ENCODE measurements at regions not wholly inside any gene's neighbourhood (a gene's known extent, or its start where the extent isn't known, plus 50 kb on each side); places are given as distances from the start of the nearest gene placed in this dataset.

DNA sequence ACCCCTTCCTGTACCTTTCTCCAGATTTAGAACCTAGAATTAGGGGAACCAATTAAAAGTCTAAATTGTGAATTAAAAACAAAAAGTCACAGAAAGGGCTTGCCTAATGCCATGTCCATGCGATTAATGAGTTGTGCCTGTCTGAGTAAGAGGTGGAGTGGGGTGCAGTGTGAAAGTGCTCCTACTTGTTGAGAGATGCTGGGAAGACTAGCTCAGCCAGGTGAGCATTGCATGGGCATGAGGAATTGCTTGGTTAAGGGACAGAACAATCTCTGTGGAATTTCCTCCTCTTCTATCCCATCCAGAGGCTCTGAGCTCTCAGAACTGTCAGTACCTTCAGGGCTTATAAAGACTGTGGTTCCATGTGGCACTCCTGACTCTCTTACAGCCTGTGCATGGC lies 159.0 kb upstream of the UBL3 start:
- POLR2A ChIA-PET, result no interaction called here
- Histone ChIP-seq H3K36me3 (ENCODE audit: control insufficient read depth, insufficient read depth, low read length) (no peaks in the 10 kb centered on the region), H3K9me3 (ENCODE audit: control insufficient read depth, insufficient read depth, low read depth, low read length) (no peaks in the 10 kb centered on the region), H3K4me1 (ENCODE audit: control insufficient read depth, insufficient read depth, low read length) (no peaks in the 10 kb centered on the region), H3K27me3 (ENCODE audit: control insufficient read depth, insufficient read depth, low read length) (peaks cover 3% of the 10 kb centered on the region; the same call in 1 of the 2 replicates), H3K27ac (ENCODE audit: low read length) (no peak overlapping the region), H3K4me3 (ENCODE audit: low read depth in 2 of 2, low read length in 2 of 2) (no peak overlapping the region)
- ATAC-seq (no peak), DNase-seq (ENCODE audit: low read depth, low spot score) (no peak)
- intact Hi-C loops (cut with micrococcal nuclease; ENCODE audit: unreplicated experiment) (no loop called here), in situ Hi-C loops (cut with HindIII; ENCODE audit: low pct_unique_long_range_greater_than_20kb, low sequenced_read_pairs) (no loop called here)
- no TSS peak for BruUV-seq (replicated peaks)
- TF ChIP-seq TCF7L2 (IDR thresholded peaks at IDR 0.05; ENCODE audit: low read depth, low read length) (no peak), SIN3A (IDR thresholded peaks at IDR 0.05; ENCODE audit: borderline replicate concordance, insufficient read depth, low read depth, low read length) (no peak), POLR2AphosphoS5 (IDR thresholded peaks at IDR 0.05; ENCODE audit: low read depth, low read length) (no peak)
- TF ChIP-seq, protein P1, sequence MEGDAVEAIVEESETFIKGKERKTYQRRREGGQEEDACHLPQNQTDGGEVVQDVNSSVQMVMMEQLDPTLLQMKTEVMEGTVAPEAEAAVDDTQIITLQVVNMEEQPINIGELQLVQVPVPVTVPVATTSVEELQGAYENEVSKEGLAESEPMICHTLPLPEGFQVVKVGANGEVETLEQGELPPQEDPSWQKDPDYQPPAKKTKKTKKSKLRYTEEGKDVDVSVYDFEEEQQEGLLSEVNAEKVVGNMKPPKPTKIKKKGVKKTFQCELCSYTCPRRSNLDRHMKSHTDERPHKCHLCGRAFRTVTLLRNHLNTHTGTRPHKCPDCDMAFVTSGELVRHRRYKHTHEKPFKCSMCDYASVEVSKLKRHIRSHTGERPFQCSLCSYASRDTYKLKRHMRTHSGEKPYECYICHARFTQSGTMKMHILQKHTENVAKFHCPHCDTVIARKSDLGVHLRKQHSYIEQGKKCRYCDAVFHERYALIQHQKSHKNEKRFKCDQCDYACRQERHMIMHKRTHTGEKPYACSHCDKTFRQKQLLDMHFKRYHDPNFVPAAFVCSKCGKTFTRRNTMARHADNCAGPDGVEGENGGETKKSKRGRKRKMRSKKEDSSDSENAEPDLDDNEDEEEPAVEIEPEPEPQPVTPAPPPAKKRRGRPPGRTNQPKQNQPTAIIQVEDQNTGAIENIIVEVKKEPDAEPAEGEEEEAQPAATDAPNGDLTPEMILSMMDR (IDR thresholded peaks at IDR 0.05), result no peak
- TF ChIP-seq, protein P2, sequence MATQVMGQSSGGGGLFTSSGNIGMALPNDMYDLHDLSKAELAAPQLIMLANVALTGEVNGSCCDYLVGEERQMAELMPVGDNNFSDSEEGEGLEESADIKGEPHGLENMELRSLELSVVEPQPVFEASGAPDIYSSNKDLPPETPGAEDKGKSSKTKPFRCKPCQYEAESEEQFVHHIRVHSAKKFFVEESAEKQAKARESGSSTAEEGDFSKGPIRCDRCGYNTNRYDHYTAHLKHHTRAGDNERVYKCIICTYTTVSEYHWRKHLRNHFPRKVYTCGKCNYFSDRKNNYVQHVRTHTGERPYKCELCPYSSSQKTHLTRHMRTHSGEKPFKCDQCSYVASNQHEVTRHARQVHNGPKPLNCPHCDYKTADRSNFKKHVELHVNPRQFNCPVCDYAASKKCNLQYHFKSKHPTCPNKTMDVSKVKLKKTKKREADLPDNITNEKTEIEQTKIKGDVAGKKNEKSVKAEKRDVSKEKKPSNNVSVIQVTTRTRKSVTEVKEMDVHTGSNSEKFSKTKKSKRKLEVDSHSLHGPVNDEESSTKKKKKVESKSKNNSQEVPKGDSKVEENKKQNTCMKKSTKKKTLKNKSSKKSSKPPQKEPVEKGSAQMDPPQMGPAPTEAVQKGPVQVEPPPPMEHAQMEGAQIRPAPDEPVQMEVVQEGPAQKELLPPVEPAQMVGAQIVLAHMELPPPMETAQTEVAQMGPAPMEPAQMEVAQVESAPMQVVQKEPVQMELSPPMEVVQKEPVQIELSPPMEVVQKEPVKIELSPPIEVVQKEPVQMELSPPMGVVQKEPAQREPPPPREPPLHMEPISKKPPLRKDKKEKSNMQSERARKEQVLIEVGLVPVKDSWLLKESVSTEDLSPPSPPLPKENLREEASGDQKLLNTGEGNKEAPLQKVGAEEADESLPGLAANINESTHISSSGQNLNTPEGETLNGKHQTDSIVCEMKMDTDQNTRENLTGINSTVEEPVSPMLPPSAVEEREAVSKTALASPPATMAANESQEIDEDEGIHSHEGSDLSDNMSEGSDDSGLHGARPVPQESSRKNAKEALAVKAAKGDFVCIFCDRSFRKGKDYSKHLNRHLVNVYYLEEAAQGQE (IDR thresholded peaks at IDR 0.05; ENCODE audit: insufficient read depth in 1 of 2, low read depth in 2 of 2, low read length in 1 of 2), result no peak
- CTCF ChIA-PET, result no interaction called here

DNA sequence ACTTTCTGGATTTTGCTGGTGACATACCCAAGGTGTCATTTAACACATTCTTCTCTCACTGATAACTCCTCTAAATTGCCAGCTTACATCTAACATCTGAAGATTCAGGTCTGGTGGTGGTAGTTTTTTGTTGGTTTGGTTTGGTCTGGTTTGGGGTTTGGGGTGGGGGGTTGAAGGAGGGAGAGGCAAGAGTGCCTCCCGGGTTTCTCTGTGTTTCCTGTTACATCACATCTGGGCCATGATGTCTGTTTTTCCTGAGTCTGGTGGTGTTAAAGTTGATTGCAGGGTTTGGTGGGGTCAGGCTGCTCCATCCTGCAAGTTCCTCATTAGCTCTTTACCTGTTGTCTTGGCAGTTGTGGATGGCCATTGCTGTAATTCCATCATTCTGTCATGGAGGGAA lies 155.8 kb upstream of the UBL3 start:
- no peak for DNase-seq (ENCODE audit: low read depth, low spot score)

More for the DNA sequence above, 155.8 kb upstream of the UBL3 start:
- no peak for ATAC-seq
- H3K4me1 ChIP-seq (ENCODE audit: control insufficient read depth, insufficient read depth, low read length), result no peaks in the 10 kb centered on the region
- BruUV-seq (replicated peaks), result no TSS peak
- H3K4me3 ChIP-seq (ENCODE audit: low read depth in 2 of 2, low read length in 2 of 2), result no peak overlapping the region
- ChIA-PET POLR2A (no interaction called here), CTCF (interaction anchor here (0.6 kb wide), 1 partner anchor 159 kb away, joined by 10 read pairs; no protein-coding TSS in a partner anchor)
- in situ Hi-C loops (cut with HindIII; ENCODE audit: low pct_unique_long_range_greater_than_20kb, low sequenced_read_pairs) (no loop called here), intact Hi-C loops (cut with micrococcal nuclease; ENCODE audit: unreplicated experiment) (no loop called here)
- H3K9me3 ChIP-seq (ENCODE audit: control insufficient read depth, insufficient read depth, low read depth, low read length), result no peaks in the 10 kb centered on the region
- H3K27ac ChIP-seq (ENCODE audit: low read length), result no peak overlapping the region
- no peak for TF ChIP-seq SIN3A (IDR thresholded peaks at IDR 0.05; ENCODE audit: borderline replicate concordance, insufficient read depth, low read depth, low read length)
- TF ChIP-seq POLR2AphosphoS5 (IDR thresholded peaks at IDR 0.05; ENCODE audit: low read depth, low read length), result no peak
- no peak for TF ChIP-seq TCF7L2 (IDR thresholded peaks at IDR 0.05; ENCODE audit: low read depth, low read length)
- TF ChIP-seq, protein P2 (IDR thresholded peaks at IDR 0.05; ENCODE audit: insufficient read depth in 1 of 2, low read depth in 2 of 2, low read length in 1 of 2), result no peak
- TF ChIP-seq, protein P1 (IDR thresholded peaks at IDR 0.05), result no peak
- H3K27me3 ChIP-seq (ENCODE audit: control insufficient read depth, insufficient read depth, low read length), result peaks cover 3% of the 10 kb centered on the region; the same call in 1 of the 2 replicates
- no peaks in the 10 kb centered on the region for H3K36me3 ChIP-seq (ENCODE audit: control insufficient read depth, insufficient read depth, low read length)
